ENCODE measurements at regions not wholly inside any gene's neighbourhood (a gene's known extent, or its start where the extent isn't known, plus 50 kb on each side); places are given as distances from the start of the nearest gene placed in this dataset.

GRCh38 chrX:150038315-150038714 lies 100.0 kb upstream of the EOLA2 start:
- Histone ChIP-seq H2AFZ (ENCODE audit: low read depth) (no peak overlapping the region), H3K9ac (no peak overlapping the region), H3K9me3 (peaks cover 13% of the 10 kb centered on the region; the same call in 1 of the 2 replicates), H3K27me3 (ENCODE audit: insufficient read depth) (no peaks in the 10 kb centered on the region), H3F3A (replicated peaks; ENCODE audit: insufficient read depth) (peaks cover 21% of the 10 kb centered on the region), H3K4me1 (ENCODE audit: control insufficient read depth in 1 of 2, insufficient read depth in 2 of 2, low read depth in 1 of 2, low read length in 1 of 2) (no peaks in the 10 kb centered on the region; a peak in 1 of 4 replicates), H3K36me3 (replicated peaks in 1 of 2; ENCODE audit: control insufficient read depth in 1 of 2, insufficient read depth in 2 of 2, low read length in 1 of 2) (no peaks in the 10 kb centered on the region), H4K20me1 (ENCODE audit: insufficient read depth) (no peaks in the 10 kb centered on the region), H3K4me3 (ENCODE audit: low read depth in 2 of 2, low read length in 1 of 2) (no peak overlapping the region), H3K4me2 (0 out of 2 replicates have a peak overlapping the region, but pooled peaks have one; percentile 6), H3K9me2 (no peaks in the 10 kb centered on the region), H3K27ac (ENCODE audit: low read depth in 2 of 2, low read length in 1 of 2) (peak overlapping the region; percentile 28 to 43; a peak in 3 of 4 replicates), H3K79me2 (ENCODE audit: insufficient read depth) (no peaks in the 10 kb centered on the region)
- WGBS (ENCODE audit: low lambda C conversion rate) = 12% methylated on average over 2 of the region's 3 CpGs
- no peak for TF ChIP-seq CHD2 (IDR thresholded peaks at IDR 0.05; ENCODE audit: low read length, partially characterized antibody)
- TF ChIP-seq EP300 (IDR thresholded peaks at IDR 0.05; ENCODE audit: borderline replicate concordance in 1 of 2, low read depth in 1 of 2, low read length in 1 of 2) = no peak
- TF ChIP-seq, protein P1, sequence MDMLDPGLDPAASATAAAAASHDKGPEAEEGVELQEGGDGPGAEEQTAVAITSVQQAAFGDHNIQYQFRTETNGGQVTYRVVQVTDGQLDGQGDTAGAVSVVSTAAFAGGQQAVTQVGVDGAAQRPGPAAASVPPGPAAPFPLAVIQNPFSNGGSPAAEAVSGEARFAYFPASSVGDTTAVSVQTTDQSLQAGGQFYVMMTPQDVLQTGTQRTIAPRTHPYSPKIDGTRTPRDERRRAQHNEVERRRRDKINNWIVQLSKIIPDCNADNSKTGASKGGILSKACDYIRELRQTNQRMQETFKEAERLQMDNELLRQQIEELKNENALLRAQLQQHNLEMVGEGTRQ (IDR thresholded peaks at IDR 0.05; ENCODE audit: borderline replicate concordance, low read depth, low read length) = no peak
- TF ChIP-seq, protein P2, sequence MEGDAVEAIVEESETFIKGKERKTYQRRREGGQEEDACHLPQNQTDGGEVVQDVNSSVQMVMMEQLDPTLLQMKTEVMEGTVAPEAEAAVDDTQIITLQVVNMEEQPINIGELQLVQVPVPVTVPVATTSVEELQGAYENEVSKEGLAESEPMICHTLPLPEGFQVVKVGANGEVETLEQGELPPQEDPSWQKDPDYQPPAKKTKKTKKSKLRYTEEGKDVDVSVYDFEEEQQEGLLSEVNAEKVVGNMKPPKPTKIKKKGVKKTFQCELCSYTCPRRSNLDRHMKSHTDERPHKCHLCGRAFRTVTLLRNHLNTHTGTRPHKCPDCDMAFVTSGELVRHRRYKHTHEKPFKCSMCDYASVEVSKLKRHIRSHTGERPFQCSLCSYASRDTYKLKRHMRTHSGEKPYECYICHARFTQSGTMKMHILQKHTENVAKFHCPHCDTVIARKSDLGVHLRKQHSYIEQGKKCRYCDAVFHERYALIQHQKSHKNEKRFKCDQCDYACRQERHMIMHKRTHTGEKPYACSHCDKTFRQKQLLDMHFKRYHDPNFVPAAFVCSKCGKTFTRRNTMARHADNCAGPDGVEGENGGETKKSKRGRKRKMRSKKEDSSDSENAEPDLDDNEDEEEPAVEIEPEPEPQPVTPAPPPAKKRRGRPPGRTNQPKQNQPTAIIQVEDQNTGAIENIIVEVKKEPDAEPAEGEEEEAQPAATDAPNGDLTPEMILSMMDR (IDR thresholded peaks at IDR 0.05) = no peak
- no peak for TF ChIP-seq ZBTB33 (IDR thresholded peaks at IDR 0.05; ENCODE audit: borderline replicate concordance, low read depth)
- TF ChIP-seq SIN3A (IDR thresholded peaks at IDR 0.05; ENCODE audit: borderline replicate concordance, low read depth, low read length) = no peak
- no peak for TF ChIP-seq EZH2phosphoT487 (IDR thresholded peaks at IDR 0.05; ENCODE audit: borderline replicate concordance, low read depth)
- TF ChIP-seq GABPA (IDR thresholded peaks at IDR 0.05; ENCODE audit: low read depth) = no peak
- no peak for TF ChIP-seq REST (IDR thresholded peaks at IDR 0.05; ENCODE audit: low read depth, low read length)
- no peak for TF ChIP-seq MXI1 (IDR thresholded peaks at IDR 0.05; ENCODE audit: low read depth, low read length)
- TF ChIP-seq POLR2AphosphoS5 (IDR thresholded peaks at IDR 0.05; ENCODE audit: low read depth, low read length) = no peak
- TF ChIP-seq NFIC (IDR thresholded peaks at IDR 0.05; ENCODE audit: borderline replicate concordance) = no peak
- no peak for TF ChIP-seq YY1 (IDR thresholded peaks at IDR 0.05; ENCODE audit: low read depth)
- TF ChIP-seq TAF1 (IDR thresholded peaks at IDR 0.05; ENCODE audit: borderline replicate concordance, low read depth, low read length) = no peak
- TF ChIP-seq GATA2 (CRISPR knock-in tag; IDR thresholded peaks at IDR 0.05) = no peak
- no peak for TF ChIP-seq RXRA (IDR thresholded peaks at IDR 0.05; ENCODE audit: borderline replicate concordance, low read depth)
- TF ChIP-seq NRF1 (IDR thresholded peaks at IDR 0.05; ENCODE audit: low read depth, low read length) = no peak
- POLR2A ChIA-PET = no interaction called here
- no peak for DNase-seq
- CTCF ChIA-PET = no interaction called here
